Kidney epithelial cell (primary cell): ENCODE measurements at regions not wholly inside any gene's neighbourhood (a gene's known extent, or its start where the extent isn't known, plus 50 kb on each side); places are given as distances from the start of the nearest gene placed in this dataset.
A peak's percentile ranks its signal among the peaks of the same experiment; 100 is the strongest.

Experiments
- DNase-seq: peaks from one replicate; pipeline ENCODE4 v3.0.0-alpha.2; 2010; ENCODE audit warnings: low read depth
- H3K27me3 ChIP-seq: 2 replicates; pipeline ENCODE4 v1.6.0; 2011; ENCODE audit warnings: low read length; ENCODE audit not compliant: control insufficient read depth, insufficient read depth
- H3K36me3 ChIP-seq: 2 replicates; pipeline ENCODE4 v1.5.1; 2011; ENCODE audit warnings: low read length; ENCODE audit not compliant: control insufficient read depth, insufficient read depth
- H3K4me3 ChIP-seq: 2 replicates; pipeline ENCODE4 v1.5.1; 2011; ENCODE audit warnings: low read depth, mild to moderate bottlenecking, control low read depth, low read length
- CTCF ChIP-seq: IDR thresholded peaks from 2 replicates; pipeline ENCODE4 v1.5.1; 2011; ENCODE audit warnings: mild to moderate bottlenecking, moderate library complexity, low read length, control low read depth, inconsistent platforms; ENCODE audit not compliant: insufficient read depth, poor library complexity, severe bottlenecking

DNA sequence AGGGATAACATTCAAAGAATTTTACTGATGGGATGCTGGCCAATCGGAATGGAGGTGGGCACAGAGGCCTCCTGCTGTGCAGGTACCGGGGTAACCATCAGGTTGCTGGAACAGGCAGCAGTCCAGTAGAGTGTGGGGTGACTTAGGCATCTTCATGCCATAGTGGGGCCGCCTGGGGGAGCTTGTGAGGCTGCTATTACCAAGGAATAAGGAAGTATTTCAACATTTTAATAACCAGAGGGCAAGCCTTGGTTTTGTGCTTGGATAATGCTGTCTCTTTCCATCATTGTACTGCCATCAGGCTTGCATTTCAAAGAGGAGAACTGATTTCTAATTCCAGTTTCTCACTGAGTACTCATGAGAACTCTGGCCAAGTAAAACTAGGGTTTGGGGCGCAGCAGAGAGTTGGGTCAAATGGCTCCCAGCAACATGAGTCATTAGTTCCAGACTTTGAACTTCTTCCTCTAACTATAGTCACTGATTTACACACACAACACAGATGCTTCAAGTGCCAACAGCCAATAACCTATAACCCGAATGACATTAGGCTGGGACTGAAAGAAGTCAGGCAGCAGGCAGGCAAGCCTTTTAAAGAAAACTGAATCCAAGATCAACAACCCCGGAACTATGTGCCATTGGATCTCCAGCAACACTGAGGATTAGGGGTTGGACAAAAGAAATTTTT, 56.1 kb upstream of the FHL2 start:
- Histone ChIP-seq H3K4me3 (no peak overlapping the region), H3K36me3 (no peaks in the 10 kb centered on the region), H3K27me3 (no peaks in the 10 kb centered on the region)
- TF ChIP-seq CTCF, result peak; percentile 54
- DNase-seq, result peak; percentile 88

DNA sequence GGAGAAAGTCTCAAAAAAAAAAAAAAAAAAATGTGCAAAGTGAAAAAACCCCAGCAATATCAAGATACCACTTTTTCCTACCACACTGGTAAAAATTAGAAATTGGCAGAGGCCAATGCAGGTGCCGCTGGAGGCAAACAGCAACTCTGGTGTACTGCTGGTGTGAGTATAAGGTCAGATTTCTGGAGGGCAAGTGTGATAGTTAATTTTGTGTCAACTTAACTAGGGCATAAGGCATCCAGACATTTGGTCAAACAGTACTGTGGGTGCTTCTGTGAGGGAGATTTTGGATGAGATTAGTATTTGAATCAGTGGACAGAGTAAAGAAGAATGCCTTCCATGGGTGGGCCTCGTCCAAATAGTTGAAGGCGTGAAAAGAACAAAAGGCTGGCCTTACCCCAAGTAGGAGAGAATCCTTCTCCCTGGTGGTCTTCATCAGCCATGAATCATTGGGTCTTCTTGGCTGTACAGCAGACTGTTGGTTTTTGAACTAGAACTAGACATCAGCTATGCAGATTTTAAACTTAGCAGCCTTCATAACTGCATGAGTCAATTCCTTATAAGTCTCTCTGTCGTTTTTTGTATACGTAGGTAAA, 52.8 kb upstream of the FHL2 start:
- TF ChIP-seq CTCF, result no peak
- Histone ChIP-seq H3K36me3 (no peaks in the 10 kb centered on the region), H3K4me3 (no peak overlapping the region), H3K27me3 (no peaks in the 10 kb centered on the region)
- no peak for DNase-seq

- Histone ChIP-seq H3K36me3 (no peaks in the 10 kb centered on the region), H3K27me3 (no peaks in the 10 kb centered on the region), H3K4me3 (no peak overlapping the region)
- TF ChIP-seq CTCF, result no peak
- no peak for DNase-seq
These were observed 51.6 kb upstream of the FHL2 start for GRCh38 chr2:105450471-105450870.

- TF ChIP-seq CTCF, result no peak
- Histone ChIP-seq H3K27me3 (no peaks in the 10 kb centered on the region), H3K4me3 (no peak overlapping the region), H3K36me3 (no peaks in the 10 kb centered on the region)
- no peak for DNase-seq
These were observed 50.2 kb upstream of the FHL2 start for GRCh38 chr2:105449076-105449475.
